GM12801 (cell line): ENCODE measurements at regions not wholly inside any gene's neighbourhood (a gene's known extent, or its start where the extent isn't known, plus 50 kb on each side); places are given as distances from the start of the nearest gene placed in this dataset.

Experiments
- CTCF ChIP-seq: IDR thresholded peaks from one replicate; pipeline ENCODE4 v1.5.1; 2011; ENCODE audit warnings: control low read depth; ENCODE audit not compliant: insufficient read length; ENCODE audit errors: extremely low read depth

DNA sequence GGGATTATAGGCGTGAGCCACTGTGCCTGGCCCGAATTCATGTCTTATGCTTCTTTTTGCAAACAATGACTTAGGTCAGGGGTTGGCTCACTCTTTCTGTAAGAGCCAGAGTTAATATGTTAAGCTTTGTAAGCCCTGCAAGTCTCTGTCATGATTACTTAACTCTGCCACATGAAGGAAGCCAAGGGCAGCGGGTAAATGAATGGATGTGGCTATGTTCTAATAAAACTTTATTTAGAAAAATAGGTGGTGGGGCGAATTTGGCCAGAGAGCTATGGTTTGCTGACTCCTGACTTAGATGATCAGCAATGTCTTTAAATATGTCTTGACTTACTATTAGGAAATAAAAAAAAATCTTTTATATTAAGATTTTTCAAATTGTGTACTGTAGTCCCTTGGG is 114.9 kb upstream of the ZFP64 start:
- TF ChIP-seq CTCF, result no peak

DNA sequence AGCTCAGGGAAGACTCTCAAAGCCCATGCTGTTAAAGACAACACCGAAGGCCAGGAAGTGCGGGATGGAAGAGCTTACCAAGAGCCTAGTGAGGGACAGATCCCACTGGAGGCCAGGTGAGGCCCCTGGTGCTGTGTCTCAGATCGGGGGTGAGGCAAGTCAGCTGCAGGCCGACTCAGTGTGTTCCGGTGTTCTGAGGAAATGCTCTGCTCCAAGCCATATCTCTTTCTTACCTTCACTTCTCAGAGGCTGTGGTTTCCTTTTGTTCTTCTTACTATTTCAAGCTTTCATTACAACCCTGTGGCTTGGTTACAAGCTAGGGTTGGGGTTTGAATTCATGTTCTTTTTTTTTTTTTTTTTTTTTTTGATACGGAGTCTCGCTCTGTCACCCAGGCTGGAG is 114.3 kb upstream of the ZFP64 start:
- no peak for TF ChIP-seq CTCF

DNA sequence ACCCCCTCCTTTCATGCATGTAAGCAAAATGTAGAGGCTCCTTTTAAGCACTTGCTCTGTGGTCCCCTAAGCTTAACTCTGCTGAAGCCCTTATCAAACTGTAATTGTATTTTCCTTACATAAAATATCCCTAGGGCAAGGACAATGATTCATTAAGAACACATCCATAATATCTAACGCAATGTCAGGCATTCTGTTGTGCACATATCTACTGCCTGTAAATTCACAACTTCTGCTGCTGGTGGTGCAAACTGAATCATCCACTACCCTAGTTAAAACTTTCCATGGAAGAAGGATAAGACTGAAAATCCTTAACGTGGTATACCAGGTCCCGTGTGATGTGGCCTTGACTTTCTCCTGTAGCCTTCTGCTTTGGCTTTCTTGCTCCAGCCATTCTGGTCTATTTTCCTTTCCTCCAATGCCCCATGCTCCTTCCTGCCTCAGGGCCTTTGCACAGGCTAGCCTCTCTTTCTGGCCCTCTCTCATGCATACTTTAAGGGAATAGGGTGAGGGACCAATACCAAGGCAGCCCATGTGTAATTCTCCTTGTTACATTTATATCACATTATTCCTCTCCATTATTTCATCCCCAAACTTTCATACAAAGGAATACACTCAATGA is 113.6 kb upstream of the ZFP64 start:
- TF ChIP-seq CTCF, result no peak

GRCh38 chr20:52303281-52303950 is 111.8 kb upstream of the ZFP64 start:
- TF ChIP-seq CTCF, result no peak

GRCh38 chr20:52302736-52303135 is 111.2 kb upstream of the ZFP64 start:
- TF ChIP-seq CTCF, result no peak

DNA sequence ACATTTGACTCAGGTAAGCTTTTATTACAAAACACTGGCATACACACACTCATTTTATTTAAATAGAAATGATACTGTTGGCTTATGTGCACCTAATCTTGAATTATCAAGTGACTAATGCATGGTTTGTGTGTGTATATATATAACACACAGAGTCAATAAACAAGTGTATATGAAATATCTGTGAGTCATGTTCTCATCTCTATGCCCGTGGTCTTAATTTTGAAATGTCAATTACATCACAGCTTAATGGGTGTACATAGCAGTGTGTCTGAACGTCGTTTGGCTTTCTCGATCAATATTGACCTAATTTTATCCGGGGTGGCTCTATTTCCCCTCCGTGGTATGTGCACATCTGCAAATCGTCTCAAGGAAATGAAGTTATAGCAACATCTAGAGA is 104.0 kb upstream of the ZFP64 start:
- TF ChIP-seq CTCF, result no peak

- TF ChIP-seq CTCF, result no peak
Observed at GRCh38 chr20:52294106-52294628, 102.6 kb upstream of the ZFP64 start.
